ENCODE measurements at regions not wholly inside any gene's neighbourhood (a gene's known extent, or its start where the extent isn't known, plus 50 kb on each side); places are given as distances from the start of the nearest gene placed in this dataset.

- Mint-ChIP-seq H3K4me3 (no peak overlapping the region), H3K9me3 (peaks cover 7% of the 10 kb centered on the region), H3K4me1 (ENCODE audit: low read depth) (no peaks in the 10 kb centered on the region), H3K36me3 (ENCODE audit: low read depth) (no peaks in the 10 kb centered on the region), H3K27me3 (peaks cover 2% of the 10 kb centered on the region), H3K27ac (no peak overlapping the region)
- no peak for DNase-seq
Measured at GRCh38 chr10:128405450-128405849, 279.2 kb upstream of the MKI67 start.

DNA sequence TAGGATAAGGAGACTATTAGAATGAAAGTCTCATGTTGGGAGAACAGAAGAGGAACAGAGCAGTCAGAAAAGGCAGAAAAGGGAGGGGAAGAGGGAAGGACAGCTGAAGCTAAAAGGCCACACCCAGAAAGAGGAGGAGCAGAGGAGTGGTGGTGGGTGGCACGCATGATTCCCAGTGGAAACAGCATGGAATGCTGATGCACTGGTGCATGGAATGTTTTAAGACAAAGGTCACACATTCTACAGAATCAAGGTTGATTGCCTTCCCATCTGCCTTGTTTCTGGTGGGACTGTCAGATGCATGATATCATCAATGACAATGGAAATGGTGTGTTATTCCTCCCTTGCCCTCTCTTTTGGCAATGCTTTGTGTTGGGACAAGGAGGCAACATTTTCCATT, 285.4 kb upstream of the MKI67 start:
- H3K4me3 Mint-ChIP-seq, result no peak overlapping the region
- no peak for DNase-seq
- H3K36me3 Mint-ChIP-seq (ENCODE audit: low read depth), result no peaks in the 10 kb centered on the region

DNA sequence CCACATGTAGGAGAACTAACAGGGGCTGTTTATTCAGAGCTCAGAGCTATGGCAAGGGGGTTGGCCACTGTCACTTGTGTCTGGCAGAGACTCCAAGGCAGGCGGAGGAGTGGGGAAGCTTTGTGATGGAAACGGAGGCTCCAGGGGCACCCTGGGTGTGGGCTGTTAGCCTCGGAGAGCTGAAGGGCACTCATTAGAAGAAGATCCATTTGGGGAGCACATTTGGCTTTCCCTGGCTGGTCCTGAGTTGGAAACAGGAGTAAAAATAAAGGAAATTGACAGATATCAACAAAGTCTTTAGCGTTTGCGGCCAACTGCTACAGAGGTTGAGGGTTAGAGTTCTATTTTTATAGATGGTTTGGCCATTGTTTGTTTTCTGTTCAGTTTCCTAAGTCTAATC, 288.3 kb upstream of the MKI67 start:
- no peak overlapping the region for H3K4me3 Mint-ChIP-seq
- no peak overlapping the region for H3K27ac Mint-ChIP-seq

More for the DNA sequence above, 285.4 kb upstream of the MKI67 start:
- Mint-ChIP-seq H3K27me3 (peaks cover 2% of the 10 kb centered on the region), H3K27ac (no peak overlapping the region), H3K9me3 (no peaks in the 10 kb centered on the region), H3K4me1 (ENCODE audit: low read depth) (no peaks in the 10 kb centered on the region)

DNA sequence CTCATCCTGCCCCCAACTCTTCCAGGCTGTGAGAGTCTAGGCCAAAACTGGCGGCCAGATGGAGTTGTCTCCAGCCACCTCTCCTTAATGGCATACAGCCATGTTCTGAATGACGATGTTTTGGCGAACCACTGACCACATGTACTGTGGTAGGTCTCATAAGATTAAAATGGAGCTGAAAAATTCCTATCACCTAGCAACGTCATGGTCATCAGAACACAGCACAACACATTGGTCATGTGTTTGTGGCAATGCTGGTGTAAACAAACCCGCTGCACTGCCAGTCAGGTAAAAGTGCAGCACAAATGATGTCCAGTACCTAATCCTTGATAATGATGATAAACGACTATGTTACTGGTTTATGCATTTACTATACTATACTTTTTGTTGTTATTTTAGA, 290.0 kb upstream of the MKI67 start:
- no peak for DNase-seq
- Mint-ChIP-seq H3K27me3 (peaks cover 6% of the 10 kb centered on the region), H3K9me3 (no peaks in the 10 kb centered on the region), H3K36me3 (ENCODE audit: low read depth) (no peaks in the 10 kb centered on the region), H3K4me3 (no peak overlapping the region), H3K27ac (no peak overlapping the region), H3K4me1 (ENCODE audit: low read depth) (no peaks in the 10 kb centered on the region)

More for the DNA sequence above, 288.3 kb upstream of the MKI67 start:
- H3K9me3 Mint-ChIP-seq, result no peaks in the 10 kb centered on the region
- H3K4me1 Mint-ChIP-seq (ENCODE audit: low read depth), result no peaks in the 10 kb centered on the region
- H3K36me3 Mint-ChIP-seq (ENCODE audit: low read depth), result no peaks in the 10 kb centered on the region
- peaks cover 6% of the 10 kb centered on the region for H3K27me3 Mint-ChIP-seq
- DNase-seq, result no peak

DNA sequence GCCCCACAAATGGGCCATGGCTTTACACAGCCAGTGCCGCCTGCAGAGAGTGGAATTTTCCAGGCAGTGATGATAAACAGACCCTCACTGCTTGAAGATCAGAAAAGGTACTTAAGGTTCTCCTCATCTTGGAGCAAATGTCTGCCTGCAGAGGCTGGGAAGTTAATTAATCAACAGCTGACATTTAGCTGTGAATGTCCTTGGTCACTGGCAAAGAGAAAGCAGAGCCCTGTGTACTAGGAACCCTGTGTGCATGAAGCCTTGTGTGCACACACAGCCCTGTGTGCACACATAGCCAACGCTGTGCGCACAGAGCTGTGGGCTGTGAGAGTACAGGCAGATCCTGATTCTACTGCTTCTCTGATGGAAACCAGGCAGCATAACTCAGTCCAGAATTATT, 291.6 kb upstream of the MKI67 start:
- Mint-ChIP-seq H3K9me3 (no peaks in the 10 kb centered on the region), H3K4me3 (no peak overlapping the region), H3K27me3 (peaks cover 6% of the 10 kb centered on the region)

GRCh38 chr10:128418819-128419218, 292.6 kb upstream of the MKI67 start:
- Mint-ChIP-seq H3K27ac (no peak overlapping the region), H3K9me3 (no peaks in the 10 kb centered on the region), H3K4me3 (no peak overlapping the region), H3K4me1 (ENCODE audit: low read depth) (no peaks in the 10 kb centered on the region), H3K27me3 (peaks cover 4% of the 10 kb centered on the region), H3K36me3 (ENCODE audit: low read depth) (no peaks in the 10 kb centered on the region)
- DNase-seq, result no peak

More for the DNA sequence above, 291.6 kb upstream of the MKI67 start:
- DNase-seq, result no peak
- H3K36me3 Mint-ChIP-seq (ENCODE audit: low read depth), result no peaks in the 10 kb centered on the region
- no peaks in the 10 kb centered on the region for H3K4me1 Mint-ChIP-seq (ENCODE audit: low read depth)
- no peak overlapping the region for H3K27ac Mint-ChIP-seq

DNA sequence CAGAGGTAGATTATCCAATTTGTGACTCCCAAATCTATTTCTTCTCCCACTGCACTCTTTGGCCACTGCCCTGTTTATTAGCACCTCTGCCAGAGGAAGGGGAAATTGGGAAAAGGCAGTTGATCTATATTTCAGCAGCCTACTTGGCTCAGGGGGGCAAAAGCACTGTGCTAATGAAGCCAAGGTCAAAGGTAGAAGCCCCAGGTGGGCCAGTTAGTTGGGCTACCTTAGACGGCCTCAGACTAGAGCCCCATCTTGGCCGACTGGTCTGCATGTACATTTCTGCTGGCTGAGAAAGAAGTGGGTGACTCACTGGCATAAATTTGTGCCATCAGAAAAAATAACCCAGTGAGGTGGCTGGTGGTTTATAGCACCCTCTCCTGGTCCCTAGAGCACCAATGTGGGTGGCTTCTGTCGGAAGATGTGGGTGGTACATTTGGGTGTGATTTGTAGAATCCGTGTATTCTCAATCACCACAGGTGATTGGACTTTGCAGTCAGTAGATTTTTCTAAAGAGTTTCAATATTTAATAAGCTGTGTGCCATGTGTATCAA, 293.3 kb upstream of the MKI67 start:
- no peak overlapping the region for H3K4me3 Mint-ChIP-seq

GRCh38 chr10:128420623-128421022, 294.4 kb upstream of the MKI67 start:
- peaks cover 4% of the 10 kb centered on the region for H3K27me3 Mint-ChIP-seq
- no peak for DNase-seq
- no peaks in the 10 kb centered on the region for H3K9me3 Mint-ChIP-seq
- no peak overlapping the region for H3K27ac Mint-ChIP-seq
- H3K4me1 Mint-ChIP-seq (ENCODE audit: low read depth), result no peaks in the 10 kb centered on the region
- no peak overlapping the region for H3K4me3 Mint-ChIP-seq
- H3K36me3 Mint-ChIP-seq (ENCODE audit: low read depth), result no peaks in the 10 kb centered on the region

More for the DNA sequence above, 293.3 kb upstream of the MKI67 start:
- no peak for DNase-seq
- Mint-ChIP-seq H3K27ac (no peak overlapping the region), H3K9me3 (no peaks in the 10 kb centered on the region), H3K27me3 (peaks cover 4% of the 10 kb centered on the region), H3K4me1 (ENCODE audit: low read depth) (no peaks in the 10 kb centered on the region), H3K36me3 (ENCODE audit: low read depth) (no peaks in the 10 kb centered on the region)

DNA sequence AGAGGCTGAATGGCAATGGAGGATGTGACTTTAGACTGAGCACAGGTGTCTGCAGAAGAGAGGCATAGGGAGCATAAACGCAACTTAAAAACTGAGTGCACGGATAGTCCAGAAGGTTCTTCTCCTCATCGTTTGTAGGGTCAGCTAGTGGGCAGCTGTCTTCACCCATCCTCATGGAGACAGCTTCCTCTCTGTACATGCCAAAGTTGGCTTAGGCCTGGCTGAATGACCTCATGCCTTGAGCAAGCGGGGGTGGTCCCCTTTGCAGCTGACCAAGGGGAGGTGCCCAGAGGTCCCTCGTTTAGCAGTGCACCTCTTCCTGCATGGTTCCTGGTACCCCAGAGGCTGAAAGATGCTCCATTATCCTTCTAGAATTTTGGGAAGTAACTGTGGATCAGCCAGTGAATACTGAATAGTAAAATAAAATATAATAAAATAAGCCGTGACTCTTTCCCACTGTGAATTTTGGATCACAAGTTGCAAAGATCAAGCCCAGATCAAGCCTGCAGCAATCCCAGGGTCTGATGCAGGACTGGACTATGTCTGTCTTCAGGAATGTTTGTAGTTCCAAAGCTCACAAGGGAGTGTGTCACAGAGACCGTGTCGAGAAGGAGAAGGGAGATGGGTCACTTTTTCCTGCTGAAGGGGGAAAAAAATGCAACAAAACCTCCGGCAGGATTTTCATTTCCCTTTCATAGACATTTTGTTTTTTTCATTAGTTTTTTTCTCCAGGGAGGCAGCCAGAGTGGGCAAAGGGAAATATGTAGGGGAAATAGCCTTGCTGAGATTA, 295.3 kb upstream of the MKI67 start:
- peaks cover 4% of the 10 kb centered on the region for H3K27me3 Mint-ChIP-seq
- no peak overlapping the region for H3K27ac Mint-ChIP-seq
- no peaks in the 10 kb centered on the region for H3K4me1 Mint-ChIP-seq (ENCODE audit: low read depth)
- no peak for DNase-seq
- no peak overlapping the region for H3K4me3 Mint-ChIP-seq
- no peaks in the 10 kb centered on the region for H3K9me3 Mint-ChIP-seq
- H3K36me3 Mint-ChIP-seq (ENCODE audit: low read depth), result no peaks in the 10 kb centered on the region

DNA sequence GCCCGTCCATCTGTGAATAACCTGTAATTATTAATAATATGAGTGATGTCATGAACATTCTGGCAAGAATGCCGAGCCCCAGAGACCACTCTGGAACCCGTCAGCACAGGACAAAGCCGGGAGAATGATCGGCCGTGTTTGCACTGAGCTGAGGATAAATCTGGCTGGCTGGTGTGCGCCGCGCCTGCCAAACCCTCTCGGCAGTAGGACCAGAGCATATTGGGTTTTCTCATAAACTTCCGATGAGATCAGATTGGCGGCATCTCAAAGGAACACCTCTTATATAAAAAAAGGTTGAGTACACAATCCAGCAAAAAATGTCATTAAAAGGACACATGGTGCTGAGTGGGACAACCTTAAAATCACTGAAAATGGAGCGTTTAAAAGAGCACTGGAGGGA, 296.0 kb upstream of the MKI67 start:
- H3K4me3 Mint-ChIP-seq, result no peak overlapping the region
- DNase-seq, result no peak

DNA sequence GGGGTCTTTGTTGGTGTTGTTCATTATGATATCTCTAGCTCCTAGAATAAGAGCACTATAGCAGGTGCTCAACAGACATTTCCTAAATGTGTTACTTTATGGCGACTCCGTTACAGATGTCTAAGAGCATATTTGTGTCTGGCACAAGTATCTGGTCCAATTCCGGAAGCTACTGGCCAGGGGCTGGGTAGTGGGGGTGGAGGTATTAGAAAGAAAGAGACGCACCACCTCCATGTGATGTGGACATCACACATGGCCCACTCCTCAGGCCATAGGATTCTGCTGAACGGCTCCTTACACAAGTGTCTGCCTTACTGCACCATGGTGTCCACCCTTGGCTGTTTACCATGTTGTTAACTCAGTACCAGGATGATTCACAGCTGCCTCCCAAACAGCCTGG, 296.8 kb upstream of the MKI67 start:
- no peaks in the 10 kb centered on the region for H3K9me3 Mint-ChIP-seq

More for the DNA sequence above, 296.0 kb upstream of the MKI67 start:
- Mint-ChIP-seq H3K4me1 (ENCODE audit: low read depth) (no peaks in the 10 kb centered on the region), H3K27me3 (peaks cover 4% of the 10 kb centered on the region), H3K36me3 (ENCODE audit: low read depth) (no peaks in the 10 kb centered on the region), H3K9me3 (no peaks in the 10 kb centered on the region), H3K27ac (no peak overlapping the region)

DNA sequence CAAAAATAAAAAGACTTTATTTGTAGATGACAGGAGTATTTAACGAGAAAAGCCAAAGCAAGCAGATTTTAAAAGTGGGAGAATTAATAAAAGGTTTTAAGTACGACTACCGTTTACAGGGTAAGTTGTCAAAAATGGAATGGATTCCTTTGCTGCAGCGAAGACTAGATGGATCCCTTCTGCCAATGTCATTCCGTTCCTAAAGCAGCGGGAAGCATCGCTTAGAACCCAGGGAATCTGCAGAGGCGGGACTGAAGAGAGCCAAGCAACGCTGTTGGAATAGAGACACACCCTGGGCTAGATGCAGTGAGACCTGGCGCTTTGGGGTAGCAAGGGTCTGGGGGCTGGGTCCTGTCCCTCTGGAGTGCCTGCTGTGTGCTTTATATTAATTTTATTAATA, 303.1 kb upstream of the MKI67 start:
- Mint-ChIP-seq H3K4me3 (no peak overlapping the region), H3K9me3 (no peaks in the 10 kb centered on the region), H3K4me1 (ENCODE audit: low read depth) (no peaks in the 10 kb centered on the region), H3K27me3 (peaks cover 4% of the 10 kb centered on the region), H3K36me3 (ENCODE audit: low read depth) (no peaks in the 10 kb centered on the region), H3K27ac (no peak overlapping the region)
- DNase-seq, result no peak

More for the DNA sequence above, 296.8 kb upstream of the MKI67 start:
- Mint-ChIP-seq H3K4me1 (ENCODE audit: low read depth) (no peaks in the 10 kb centered on the region), H3K36me3 (ENCODE audit: low read depth) (no peaks in the 10 kb centered on the region), H3K27me3 (peaks cover 4% of the 10 kb centered on the region), H3K4me3 (no peak overlapping the region), H3K27ac (no peak overlapping the region)
- DNase-seq, result no peak

- DNase-seq, result no peak
- Mint-ChIP-seq H3K4me1 (ENCODE audit: low read depth) (no peaks in the 10 kb centered on the region), H3K36me3 (ENCODE audit: low read depth) (no peaks in the 10 kb centered on the region), H3K4me3 (no peak overlapping the region), H3K9me3 (no peaks in the 10 kb centered on the region), H3K27ac (no peak overlapping the region), H3K27me3 (peaks cover 6% of the 10 kb centered on the region)
Measured at GRCh38 chr10:128429835-128430513, 303.8 kb upstream of the MKI67 start.

DNA sequence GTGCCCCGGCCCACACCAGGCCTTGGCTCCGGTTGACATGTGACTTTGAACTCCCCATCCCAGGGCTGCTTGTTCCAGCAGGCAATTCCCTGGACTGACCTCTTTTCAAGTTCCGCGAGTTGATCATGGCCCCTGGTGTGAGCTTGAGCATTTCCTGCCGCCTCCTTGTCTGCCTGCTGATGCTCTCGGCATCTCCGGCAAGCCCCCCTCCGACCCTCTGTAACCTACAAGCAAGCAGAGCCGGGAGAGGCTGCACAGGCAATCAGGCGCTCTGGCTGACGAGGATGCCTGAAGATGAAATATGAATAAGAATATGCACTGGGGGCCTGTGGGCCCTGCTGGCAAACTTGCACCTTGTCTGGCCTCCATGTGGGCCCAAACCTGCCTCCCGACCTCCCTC, 304.9 kb upstream of the MKI67 start:
- no peak for DNase-seq
- Mint-ChIP-seq H3K4me1 (ENCODE audit: low read depth) (no peaks in the 10 kb centered on the region), H3K9me3 (no peaks in the 10 kb centered on the region), H3K36me3 (ENCODE audit: low read depth) (no peaks in the 10 kb centered on the region), H3K27ac (no peak overlapping the region), H3K27me3 (peaks cover 11% of the 10 kb centered on the region), H3K4me3 (no peak overlapping the region)

DNA sequence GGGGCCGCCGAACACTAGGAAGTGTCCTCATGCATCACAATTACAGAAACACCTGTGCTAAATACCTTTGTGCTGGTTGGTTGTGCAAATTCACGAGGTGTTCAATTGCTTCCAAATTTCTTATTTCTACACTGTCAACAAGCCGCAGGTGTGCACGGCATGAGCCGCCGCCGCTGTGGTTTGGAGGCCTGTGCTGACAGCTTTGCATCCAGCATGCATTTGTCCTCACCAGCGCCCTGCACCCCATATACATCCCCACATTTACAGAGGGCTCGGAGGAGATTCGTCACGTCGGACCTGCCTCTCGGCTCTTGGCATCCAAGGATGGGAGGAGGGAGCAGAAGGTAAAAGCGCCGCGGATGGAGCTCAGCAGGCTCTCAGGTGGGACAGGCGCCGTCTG, 305.3 kb upstream of the MKI67 start:
- Mint-ChIP-seq H3K36me3 (ENCODE audit: low read depth) (no peaks in the 10 kb centered on the region), H3K9me3 (no peaks in the 10 kb centered on the region), H3K4me3 (no peak overlapping the region), H3K27ac (no peak overlapping the region), H3K4me1 (ENCODE audit: low read depth) (no peaks in the 10 kb centered on the region), H3K27me3 (peaks cover 15% of the 10 kb centered on the region)
- DNase-seq, result no peak

All from activated T-cell treated with anti-CD3 and anti-CD28 coated beads, Interleukin-2, amount 50 U/mL, for 24 hours (primary cell).